Immature natural killer cell (primary cell): ENCODE measurements at regions not wholly inside any gene's neighbourhood (a gene's known extent, or its start where the extent isn't known, plus 50 kb on each side); places are given as distances from the start of the nearest gene placed in this dataset.
"Not testable (repeated sequence)": the region's sequence is repeated elsewhere in the genome, so short reads cannot be mapped to it uniquely, and the experiment has no call there.

Source experiments
- DNase-seq, 3 donors: peaks; one replicate each; pipeline ENCODE4 v3.0.0; 2022; ENCODE audit warnings: mixed read lengths in 1 of 3
- H3K27ac Mint-ChIP-seq, 6 donors: one replicate each; pipeline ENCODE4 v1.8.0; 2020; ENCODE audit warnings: mixed read lengths in 6 of 6, mild to moderate bottlenecking in 5 of 6, inconsistent platforms in 4 of 6, moderate library complexity in 3 of 6
- H3K27me3 Mint-ChIP-seq, 3 donors: one replicate each; pipeline ENCODE4 v1.8.0; 2020 to 2021; ENCODE audit warnings: low read depth in 3 of 3, mild to moderate bottlenecking in 3 of 3, mixed read lengths in 3 of 3, moderate library complexity in 3 of 3, inconsistent platforms in 1 of 3
- H3K36me3 Mint-ChIP-seq, 3 donors: one replicate each; pipeline ENCODE4 v1.8.0; 2020; ENCODE audit warnings: mixed read lengths in 3 of 3, inconsistent platforms in 2 of 3, mild to moderate bottlenecking in 2 of 3
- H3K4me1 Mint-ChIP-seq, 2 donors: one replicate each; pipeline ENCODE4 v1.8.0; 2020; ENCODE audit warnings: inconsistent platforms in 2 of 2, mild to moderate bottlenecking in 2 of 2, mixed read lengths in 2 of 2, moderate library complexity in 1 of 2
- H3K4me3 Mint-ChIP-seq, 5 donors: one replicate each; pipeline ENCODE4 v1.8.0; 2020; ENCODE audit warnings: mild to moderate bottlenecking in 5 of 5, mixed read lengths in 5 of 5, inconsistent platforms in 3 of 5, moderate library complexity in 3 of 5
- H3K9me3 Mint-ChIP-seq, 6 donors: one replicate each; pipeline ENCODE4 v1.8.0; 2020; ENCODE audit warnings: mild to moderate bottlenecking in 6 of 6, mixed read lengths in 6 of 6, inconsistent platforms in 4 of 6, moderate library complexity in 3 of 6

DNA sequence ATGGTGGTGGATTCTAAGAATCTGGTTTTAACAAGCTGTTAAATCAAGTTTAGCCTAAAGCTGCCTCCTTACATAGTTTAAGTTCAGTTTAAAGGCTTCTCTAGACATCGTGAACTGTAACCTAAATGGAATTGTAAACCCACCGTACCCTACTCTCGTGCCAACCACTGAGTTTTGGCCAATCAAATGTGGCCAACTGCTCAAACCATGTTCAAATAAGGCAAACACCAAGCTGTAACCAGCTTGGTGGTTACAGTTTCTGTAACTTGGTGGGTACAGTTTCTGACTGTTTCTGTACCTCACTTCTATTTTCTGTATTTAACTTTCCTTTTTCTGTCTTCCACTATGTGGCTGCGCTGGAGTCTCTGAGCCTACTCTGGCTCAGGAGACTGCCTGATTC is 131.9 kb upstream of the DDHD1 start:
- Mint-ChIP-seq H3K36me3 (peaks cover 0 to under 1% (median 0%) of the 10 kb centered on the region in 3 donors), H3K27ac (no peak overlapping the region), H3K4me3 (no peak overlapping the region), H3K9me3 (peaks cover 0 to 6% (median 2%) of the 10 kb centered on the region in 6 donors), H3K4me1 (no peaks in the 10 kb centered on the region), H3K27me3 (peaks cover 0 to 2% (median 2%) of the 10 kb centered on the region in 3 donors)
- no peak for DNase-seq

DNA sequence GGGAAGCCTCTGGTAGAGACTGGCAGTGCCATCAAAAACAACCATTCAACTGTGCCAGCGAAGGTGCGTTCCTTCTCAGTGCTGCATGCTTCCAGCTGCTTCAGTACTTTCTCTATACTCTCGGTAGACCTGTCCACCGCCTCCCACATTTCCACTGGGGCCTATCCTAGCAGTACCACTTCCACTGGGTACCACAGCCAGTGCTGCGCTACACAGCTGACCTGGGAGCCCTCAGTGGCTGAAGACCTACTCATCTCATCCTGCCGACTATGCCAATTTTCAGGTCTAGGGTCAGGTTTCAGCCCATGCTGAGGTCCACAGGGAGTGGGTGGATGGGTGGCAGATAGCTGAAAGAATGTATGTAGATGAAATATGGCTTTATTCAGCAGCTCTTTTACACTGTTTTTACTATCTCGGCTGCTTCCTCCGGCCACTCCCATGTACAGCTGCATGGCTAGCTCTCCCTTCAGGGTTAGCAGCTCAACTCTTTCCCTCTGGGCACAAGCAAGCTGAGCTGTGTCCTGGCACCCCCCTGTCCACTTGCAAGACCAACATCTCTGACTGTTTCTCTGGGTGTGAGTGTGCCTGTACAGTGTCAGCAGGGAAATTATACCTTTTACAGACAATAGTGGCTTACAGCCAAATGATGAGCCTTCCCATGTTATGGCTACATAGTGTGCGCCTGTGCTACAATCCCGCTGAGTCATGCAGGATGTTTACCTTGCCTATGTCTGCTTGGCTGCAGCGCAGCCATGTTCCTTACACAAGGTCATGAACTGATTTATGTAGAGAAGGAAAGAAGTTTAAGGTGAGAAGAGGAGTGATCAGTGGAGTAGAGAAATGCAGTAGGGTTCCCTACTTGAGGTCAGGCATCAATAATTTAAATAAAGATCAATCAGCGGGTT is 125.7 kb upstream of the DDHD1 start:
- no peak for DNase-seq
- Mint-ChIP-seq H3K36me3 (peaks cover 0 to 7% (median 5%) of the 10 kb centered on the region in 3 donors), H3K4me3 (no peak overlapping the region), H3K27me3 (no peaks in the 10 kb centered on the region), H3K27ac (no peak overlapping the region), H3K9me3 (peaks cover 1 to 11% (median 3%) of the 10 kb centered on the region in 6 donors), H3K4me1 (no peaks in the 10 kb centered on the region)

DNA sequence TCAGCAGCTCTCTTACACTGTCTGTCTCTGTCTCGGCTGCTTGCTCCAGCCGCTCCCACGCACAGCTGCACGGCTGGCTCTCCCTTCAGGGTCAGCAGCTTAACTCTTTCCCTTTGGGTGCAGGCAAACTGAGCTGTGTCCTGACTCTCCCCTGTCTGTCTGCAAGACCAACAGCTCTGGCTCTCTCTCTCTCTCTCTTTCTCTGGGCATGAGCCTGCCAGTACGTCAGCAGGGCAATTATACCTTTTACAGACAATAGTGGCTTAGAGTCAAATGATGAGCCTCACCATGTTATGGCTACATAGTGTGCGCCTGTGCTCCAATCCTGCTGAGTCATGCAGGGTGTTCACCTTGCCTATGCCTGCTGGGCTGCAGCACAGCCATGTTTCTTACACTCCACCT is 120.5 kb upstream of the DDHD1 start:
- H3K27ac Mint-ChIP-seq, result no peak overlapping the region
- no peaks in the 10 kb centered on the region for H3K4me1 Mint-ChIP-seq
- H3K36me3 Mint-ChIP-seq, result no peaks in the 10 kb centered on the region
- no peak overlapping the region for H3K4me3 Mint-ChIP-seq
- no peak for DNase-seq
- H3K27me3 Mint-ChIP-seq, result no peaks in the 10 kb centered on the region
- H3K9me3 Mint-ChIP-seq, result peaks cover 0 to 5% (median 1%) of the 10 kb centered on the region in 6 donors

DNA sequence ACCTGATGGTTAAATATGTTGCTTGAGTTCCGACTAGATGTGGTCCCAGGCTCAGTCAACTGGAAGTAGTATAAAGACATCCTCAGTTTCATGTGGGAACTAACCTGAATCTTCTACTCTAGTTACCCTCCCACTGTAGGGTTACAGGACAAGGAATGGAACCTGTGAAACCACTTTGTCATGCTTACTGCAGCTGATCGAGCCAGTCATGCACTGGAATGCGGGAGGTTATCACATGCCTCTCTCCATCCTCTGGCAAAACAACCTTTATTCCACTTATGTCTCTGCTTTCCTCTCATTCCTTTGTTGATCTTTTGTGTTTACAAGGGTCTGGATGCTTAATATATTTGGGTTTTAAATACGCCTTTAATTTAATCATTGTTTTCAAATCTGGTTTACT is 111.9 kb upstream of the DDHD1 start:
- no peak for DNase-seq
- Mint-ChIP-seq H3K27me3 (peaks cover 0 to 4% (median 4%) of the 10 kb centered on the region in 3 donors), H3K4me3 (no peak overlapping the region), H3K27ac (no peak overlapping the region), H3K36me3 (no peaks in the 10 kb centered on the region), H3K4me1 (no peaks in the 10 kb centered on the region), H3K9me3 (peaks cover 0 to 16% (median 3%) of the 10 kb centered on the region in 6 donors)

DNA sequence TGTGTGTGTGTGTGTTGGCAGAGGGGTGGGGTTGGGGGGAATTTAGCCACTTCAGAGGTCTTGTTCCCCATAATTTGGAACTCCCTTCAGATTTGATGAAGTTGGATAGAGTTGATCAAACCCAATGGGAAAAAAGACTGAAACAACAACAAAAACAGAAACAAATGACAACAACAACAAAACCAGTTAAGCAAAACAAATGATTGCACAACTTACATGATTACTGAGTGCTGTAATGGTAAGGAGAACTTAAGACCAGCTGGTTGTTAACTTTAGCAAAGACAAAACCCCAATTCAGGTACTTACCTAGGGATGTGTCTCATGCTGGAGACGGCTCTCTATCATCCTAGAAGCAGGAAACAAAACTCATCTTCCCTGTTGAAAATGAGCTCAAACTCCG is 107.8 kb upstream of the DDHD1 start:
- Mint-ChIP-seq H3K4me3 (no peak overlapping the region), H3K36me3 (no peaks in the 10 kb centered on the region), H3K4me1 (no peaks in the 10 kb centered on the region), H3K9me3 (peaks cover 2 to 16% (median 4%) of the 10 kb centered on the region in 6 donors), H3K27me3 (peaks cover 0 to 4% (median 4%) of the 10 kb centered on the region in 3 donors), H3K27ac (no peak overlapping the region)
- no peak for DNase-seq

DNA sequence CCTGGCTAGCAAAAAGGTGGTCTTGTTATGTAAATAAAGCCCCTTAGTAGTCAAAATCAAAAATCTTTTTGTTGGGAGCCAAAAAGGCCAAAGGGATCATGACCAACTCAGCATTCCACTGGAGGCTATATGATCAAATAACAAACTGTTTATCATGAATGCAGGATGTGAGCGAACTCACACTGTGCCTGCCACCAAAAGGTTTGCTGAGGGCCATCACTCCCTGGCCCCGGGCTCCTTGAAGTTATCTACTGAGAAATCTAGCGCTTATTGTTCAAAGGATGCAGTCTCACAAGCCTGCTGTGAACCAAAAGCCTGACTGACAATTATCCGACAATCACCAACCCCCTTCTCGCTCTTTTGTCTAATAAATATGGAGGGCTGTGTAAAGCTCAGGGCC is 107.2 kb upstream of the DDHD1 start:
- peaks cover 2 to 19% (median 7%) of the 10 kb centered on the region in 6 donors for H3K9me3 Mint-ChIP-seq
- no peaks in the 10 kb centered on the region for H3K36me3 Mint-ChIP-seq
- no peak for DNase-seq
- H3K4me3 Mint-ChIP-seq, result no peak overlapping the region
- H3K4me1 Mint-ChIP-seq, result no peaks in the 10 kb centered on the region
- H3K27ac Mint-ChIP-seq, result no peak overlapping the region
- H3K27me3 Mint-ChIP-seq, result peaks cover 0 to 4% (median 4%) of the 10 kb centered on the region in 3 donors

DNA sequence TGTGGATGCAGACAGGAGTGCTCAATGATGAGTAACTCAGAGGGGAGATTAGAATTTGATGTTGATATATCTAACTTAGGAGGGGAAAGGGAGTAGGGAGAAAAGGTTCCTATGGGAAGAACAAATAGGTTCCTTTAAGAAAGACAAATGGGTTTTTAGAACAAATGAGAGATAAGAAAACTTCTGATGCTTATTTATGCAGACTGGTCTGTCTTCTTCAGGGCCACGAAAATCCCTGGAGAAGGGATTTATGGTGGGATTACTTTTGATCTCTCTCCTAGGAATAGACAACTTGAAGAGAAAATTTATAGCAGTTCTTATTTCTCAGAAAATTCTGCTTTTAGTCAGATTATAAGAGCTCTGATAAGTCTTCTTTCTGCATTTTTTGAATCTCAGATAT is 99.0 kb upstream of the DDHD1 start:
- H3K27ac Mint-ChIP-seq, result no peak overlapping the region
- peaks cover 0 to 12% (median 4%) of the 10 kb centered on the region in 6 donors for H3K9me3 Mint-ChIP-seq
- no peak for DNase-seq
- peaks cover 0 to 3% (median 3%) of the 10 kb centered on the region in 3 donors for H3K36me3 Mint-ChIP-seq
- H3K27me3 Mint-ChIP-seq, result peaks cover 0 to 9% (median 2%) of the 10 kb centered on the region in 3 donors
- no peak overlapping the region for H3K4me3 Mint-ChIP-seq
- H3K4me1 Mint-ChIP-seq, result no peaks in the 10 kb centered on the region

DNA sequence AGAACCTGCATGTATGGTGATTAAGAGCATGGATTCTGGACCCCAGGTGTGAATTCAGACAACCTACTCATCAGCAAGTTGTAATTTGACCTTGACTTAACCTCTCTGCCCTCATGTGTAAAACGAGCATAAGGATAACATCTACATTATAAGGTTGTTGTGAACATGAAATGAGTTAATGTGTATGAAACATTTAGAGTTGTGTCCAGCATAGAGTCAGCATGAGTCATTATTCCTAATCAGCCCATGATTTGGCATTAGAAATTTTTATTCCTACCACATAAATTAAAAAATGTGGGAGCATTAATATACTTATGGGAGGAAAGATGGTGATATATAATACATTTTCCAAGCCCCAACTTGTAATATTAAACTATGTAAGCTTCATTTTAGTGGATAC is 95.9 kb upstream of the DDHD1 start:
- H3K4me3 Mint-ChIP-seq, result no peak overlapping the region
- H3K27ac Mint-ChIP-seq, result no peak overlapping the region
- DNase-seq, result no peak
- H3K27me3 Mint-ChIP-seq, result peaks cover 0 to 8% (median 2%) of the 10 kb centered on the region in 3 donors
- no peaks in the 10 kb centered on the region for H3K4me1 Mint-ChIP-seq
- peaks cover 0 to 2% (median 0%) of the 10 kb centered on the region in 6 donors for H3K9me3 Mint-ChIP-seq
- H3K36me3 Mint-ChIP-seq, result peaks cover 5 to 8% (median 7%) of the 10 kb centered on the region in 3 donors

DNA sequence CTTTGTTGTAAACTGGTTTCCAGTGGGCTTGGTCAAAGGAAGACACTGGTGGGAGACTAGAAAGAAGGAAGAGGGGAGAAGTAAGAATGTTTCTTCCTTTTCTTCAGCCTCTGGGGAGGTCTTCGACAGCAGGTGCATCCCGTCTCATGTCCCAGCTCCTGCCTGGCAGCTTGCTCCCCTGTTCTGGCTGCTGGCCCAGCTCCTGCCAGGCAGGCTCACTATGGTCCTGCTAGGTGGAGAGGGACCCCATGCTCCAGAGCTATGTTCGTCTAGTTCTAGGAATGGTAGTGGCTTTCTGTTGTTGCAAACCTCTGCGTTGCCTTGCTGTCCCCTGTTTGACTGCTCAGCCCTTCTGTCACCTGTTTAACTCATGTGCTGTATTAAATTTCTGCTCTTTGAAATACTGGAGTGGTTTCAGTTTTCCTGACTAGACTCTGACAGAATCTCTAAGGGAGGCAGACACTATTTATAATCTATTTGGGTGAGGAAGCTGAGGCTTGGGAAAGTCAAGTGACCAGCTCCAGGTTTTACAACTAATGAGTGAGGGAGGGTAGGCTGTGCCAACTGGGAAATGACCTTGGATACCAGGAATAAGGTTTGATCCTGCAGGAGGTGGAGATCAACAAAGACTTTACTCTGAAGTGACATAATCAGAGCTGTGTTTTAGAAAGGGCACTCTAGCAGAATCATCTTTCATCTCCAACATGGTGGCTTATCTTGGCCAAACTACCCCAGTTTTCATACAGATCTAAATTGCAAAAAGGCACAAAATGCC is 94.7 kb upstream of the DDHD1 start:
- Mint-ChIP-seq H3K36me3 (peaks cover 5 to 8% (median 7%) of the 10 kb centered on the region in 3 donors), H3K27me3 (peaks cover 0 to 6% (median 2%) of the 10 kb centered on the region in 3 donors)

DNA sequence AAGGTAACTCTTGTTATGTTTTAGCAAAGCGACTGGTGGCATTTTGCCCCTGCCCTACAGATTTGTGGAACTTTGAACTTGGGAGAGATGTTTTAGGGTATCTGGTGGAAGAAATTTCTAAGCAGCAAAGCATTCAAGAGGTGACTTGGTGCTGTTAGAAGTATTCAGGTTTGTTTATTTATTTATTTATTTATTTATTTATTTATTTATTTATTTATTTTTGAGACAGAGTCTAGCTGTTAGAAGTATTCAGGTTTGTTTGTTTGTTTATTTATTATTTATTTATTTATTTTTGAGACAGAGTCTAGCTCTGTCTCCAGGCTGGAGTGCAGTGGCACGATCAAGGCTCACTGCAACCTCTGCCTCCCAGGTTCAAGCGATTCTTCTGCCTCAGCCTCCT is 89.8 kb upstream of the DDHD1 start:
- not testable (repeated sequence) for H3K4me3 Mint-ChIP-seq, H3K9me3 Mint-ChIP-seq, H3K27ac Mint-ChIP-seq, DNase-seq, H3K4me1 Mint-ChIP-seq, H3K27me3 Mint-ChIP-seq
- peaks cover 5 to 22% (median 16%) of the 10 kb centered on the region in 3 donors for H3K36me3 Mint-ChIP-seq

More for the DNA sequence above, 94.7 kb upstream of the DDHD1 start:
- no peak for DNase-seq
- no peak overlapping the region for H3K27ac Mint-ChIP-seq
- no peak overlapping the region for H3K4me3 Mint-ChIP-seq
- peaks cover 0 to under 1% (median 0%) of the 10 kb centered on the region in 6 donors for H3K9me3 Mint-ChIP-seq
- no peaks in the 10 kb centered on the region for H3K4me1 Mint-ChIP-seq

DNA sequence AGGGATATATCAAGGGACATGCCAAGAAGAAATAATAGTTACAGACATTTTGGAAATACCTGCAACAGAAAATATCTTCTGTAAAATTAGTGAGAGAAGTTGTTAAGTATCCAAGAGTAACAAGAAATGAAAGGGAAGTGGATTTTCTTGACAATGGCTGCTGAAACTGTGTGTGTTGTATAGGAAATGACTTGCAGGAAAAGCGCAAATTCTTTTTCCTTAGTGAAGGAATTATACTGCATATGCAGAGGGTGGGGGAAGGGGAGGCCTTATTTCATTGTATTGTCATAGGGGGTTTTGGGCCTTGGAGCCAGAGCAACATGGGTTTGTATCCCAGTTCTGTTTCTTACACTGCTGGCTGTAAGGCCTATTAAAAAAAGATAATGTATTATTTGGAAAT is 84.4 kb upstream of the DDHD1 start:
- H3K4me3 Mint-ChIP-seq, result no peak overlapping the region
- peaks cover 0 to 18% (median 6%) of the 10 kb centered on the region in 3 donors for H3K36me3 Mint-ChIP-seq
- DNase-seq, result no peak
- peaks cover 0 to 3% (median 0%) of the 10 kb centered on the region in 3 donors for H3K27me3 Mint-ChIP-seq
- H3K4me1 Mint-ChIP-seq, result no peaks in the 10 kb centered on the region
- H3K9me3 Mint-ChIP-seq, result no peaks in the 10 kb centered on the region
- no peak overlapping the region for H3K27ac Mint-ChIP-seq

DNA sequence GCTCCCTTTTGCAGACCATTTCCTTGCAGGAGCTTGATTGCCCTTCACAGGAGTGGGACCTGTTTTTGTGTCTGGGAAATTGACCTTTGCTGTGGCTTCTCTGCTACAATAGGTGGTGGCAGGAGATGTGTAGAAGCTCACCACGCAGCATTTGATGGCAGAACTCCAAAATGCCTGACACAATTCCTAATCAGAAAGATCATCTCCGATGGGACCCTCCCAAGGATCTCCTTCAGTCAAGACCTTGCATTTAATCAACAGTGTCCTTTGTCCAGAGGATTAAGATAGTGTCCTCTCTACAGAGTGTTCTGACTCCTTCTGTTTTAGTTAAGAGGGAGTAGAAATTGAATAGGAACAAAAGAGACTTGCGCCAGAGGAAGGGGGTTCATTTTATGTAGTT is 83.6 kb upstream of the DDHD1 start:
- Mint-ChIP-seq H3K36me3 (peaks cover 0 to 12% (median 0%) of the 10 kb centered on the region in 3 donors), H3K9me3 (no peaks in the 10 kb centered on the region), H3K27ac (no peak overlapping the region), H3K27me3 (peaks cover 0 to 3% (median 0%) of the 10 kb centered on the region in 3 donors), H3K4me3 (no peak overlapping the region), H3K4me1 (no peaks in the 10 kb centered on the region)
- DNase-seq, result no peak

DNA sequence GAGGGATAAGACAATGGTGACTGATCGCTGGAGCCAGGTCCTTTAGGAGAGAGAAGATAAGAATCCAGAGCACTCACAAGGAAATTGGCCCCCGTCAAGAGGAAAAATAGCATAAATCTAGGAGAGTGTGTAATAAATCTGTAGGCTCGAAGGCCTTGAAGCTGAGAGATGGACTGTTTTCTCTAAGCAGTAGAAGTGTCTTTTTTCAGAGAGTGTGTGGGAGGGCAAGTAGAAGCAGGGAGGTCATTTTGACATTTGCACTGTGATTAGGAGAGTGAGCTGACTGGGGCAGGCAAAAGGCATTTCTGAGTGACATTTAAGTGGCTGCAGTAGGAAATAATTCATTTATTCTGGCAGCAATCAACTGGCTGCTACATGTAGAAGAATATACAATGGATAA is 78.0 kb upstream of the DDHD1 start:
- Mint-ChIP-seq H3K27ac (no peak overlapping the region), H3K36me3 (peaks cover 2 to 8% (median 4%) of the 10 kb centered on the region in 3 donors), H3K9me3 (peaks cover 0 to 3% (median 1%) of the 10 kb centered on the region in 6 donors), H3K4me1 (no peaks in the 10 kb centered on the region), H3K27me3 (peaks cover 0 to 3% (median 3%) of the 10 kb centered on the region in 3 donors), H3K4me3 (no peak overlapping the region)
- no peak for DNase-seq

DNA sequence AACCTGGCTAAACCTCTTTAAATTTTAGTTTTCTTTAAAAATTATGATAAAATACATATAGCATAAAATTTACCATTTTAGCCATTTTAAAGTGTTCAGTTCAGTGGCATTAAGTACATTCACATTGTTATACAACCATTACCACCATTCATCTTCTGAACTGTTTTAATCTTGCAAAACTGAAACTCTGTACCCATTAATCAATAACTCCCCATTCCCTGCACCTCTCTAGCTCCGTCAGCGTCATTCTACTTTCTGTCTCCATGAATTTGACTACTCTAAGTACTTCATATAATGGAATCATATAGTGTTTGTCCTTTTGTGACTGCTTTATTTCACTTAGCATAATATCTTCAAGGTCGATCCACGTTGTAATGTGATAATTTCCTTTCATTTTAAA is 75.8 kb upstream of the DDHD1 start:
- no peak overlapping the region for H3K4me3 Mint-ChIP-seq
- H3K9me3 Mint-ChIP-seq, result peaks cover 8 to 17% (median 14%) of the 10 kb centered on the region in 6 donors
- peaks cover 14 to 27% (median 16%) of the 10 kb centered on the region in 3 donors for H3K36me3 Mint-ChIP-seq
- peaks cover 3 to 7% (median 4%) of the 10 kb centered on the region in 3 donors for H3K27me3 Mint-ChIP-seq
- H3K4me1 Mint-ChIP-seq, result no peaks in the 10 kb centered on the region
- no peak for DNase-seq
- H3K27ac Mint-ChIP-seq, result no peak overlapping the region
